NCI-H146 (cell line): ENCODE measurements at regions not wholly inside any gene's neighbourhood (a gene's known extent, or its start where the extent isn't known, plus 50 kb on each side); places are given as distances from the start of the nearest gene placed in this dataset.
A peak's percentile ranks its signal among the peaks of the same experiment; 100 is the strongest.

Experiments
- DNase-seq: peaks from one replicate; lab custom pipeline; 2025; lab: John Stamatoyannopoulos, UW

DNA sequence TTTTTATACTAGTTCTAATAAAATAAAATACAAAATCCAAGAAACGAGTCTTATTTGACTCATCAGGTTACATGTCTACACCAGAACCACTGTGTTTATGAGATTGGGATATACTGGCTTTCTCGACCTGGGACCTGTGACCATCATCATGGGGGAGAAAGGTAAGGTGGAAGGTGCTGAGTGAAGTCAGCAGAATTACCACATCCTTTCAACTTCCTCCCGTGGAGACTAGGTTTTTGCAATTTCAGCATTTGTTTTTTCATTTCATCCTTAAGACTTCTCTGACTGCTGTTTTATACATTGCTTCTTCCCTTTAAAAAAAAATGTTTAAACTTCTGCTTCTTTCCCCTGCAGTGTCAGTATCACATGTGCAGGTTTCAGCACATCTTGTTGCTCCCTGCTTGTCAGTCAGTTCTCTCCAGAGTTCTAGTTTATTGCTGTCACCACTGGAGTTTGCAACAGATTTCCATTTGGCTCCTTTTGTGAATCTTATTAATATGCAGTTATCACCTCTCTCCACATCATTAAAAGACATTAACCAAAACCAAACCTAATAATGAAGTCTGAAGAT lies 60.4 kb upstream of the HAO2 start:
- DNase-seq: no peak

DNA sequence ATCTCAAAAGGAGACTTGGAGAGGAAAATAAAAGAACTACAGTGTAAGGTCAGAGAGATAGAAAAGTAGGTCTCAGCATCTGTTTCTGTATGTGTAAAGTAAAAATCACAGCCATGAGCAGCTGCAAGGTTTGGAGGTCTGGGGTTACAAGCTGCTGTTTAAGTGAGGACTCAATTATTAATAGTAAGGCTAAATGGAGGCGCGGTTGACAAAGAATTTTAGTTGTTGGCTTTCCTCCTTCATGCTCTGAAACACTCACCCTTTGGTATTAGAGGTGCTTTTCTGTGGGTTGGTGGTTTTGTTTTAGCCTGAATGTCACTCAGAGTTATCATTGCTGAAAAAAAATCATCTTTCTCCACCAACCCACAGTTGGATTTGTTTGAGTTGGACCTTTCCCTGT lies 59.8 kb upstream of the HAO2 start:
- no peak for DNase-seq

DNA sequence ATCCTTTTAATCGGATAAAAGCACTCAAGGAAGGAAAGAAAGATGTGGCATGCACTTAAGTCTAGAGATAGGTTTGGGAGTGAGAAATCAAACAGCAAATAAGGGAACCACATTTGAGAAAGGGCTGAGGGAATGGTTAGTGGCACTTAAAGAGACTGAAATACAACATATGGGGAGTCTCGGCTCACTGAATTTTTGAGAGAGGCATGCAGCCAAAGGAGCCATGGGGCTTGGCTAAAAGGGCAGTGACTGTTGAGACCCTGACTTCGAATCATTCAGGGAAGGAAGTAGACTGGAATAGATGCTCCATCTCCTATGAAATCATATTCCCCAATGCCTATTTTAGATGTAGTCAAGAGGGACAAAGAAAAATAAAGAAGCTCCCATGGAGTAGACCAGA lies 58.3 kb upstream of the HAO2 start:
- DNase-seq: no peak

DNA sequence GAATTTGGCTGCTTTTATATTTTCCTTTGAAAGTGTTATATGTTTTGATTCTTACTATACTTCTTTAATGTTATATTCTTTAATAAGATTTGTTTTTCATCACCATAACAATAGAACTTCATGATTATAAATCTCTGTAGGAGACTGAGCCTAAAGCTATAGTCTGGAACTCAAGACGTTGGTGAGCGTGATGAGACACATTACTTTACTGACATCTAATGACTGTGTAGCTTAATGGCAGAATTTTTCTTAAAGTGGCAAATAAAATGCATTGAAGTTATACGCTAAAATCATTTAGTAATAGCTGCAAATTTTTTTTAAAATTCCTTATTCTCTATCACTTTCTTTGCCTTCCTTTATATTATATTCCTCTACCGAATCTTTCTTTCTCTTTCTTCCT lies 56.1 kb upstream of the HAO2 start:
- DNase-seq: no peak

DNA sequence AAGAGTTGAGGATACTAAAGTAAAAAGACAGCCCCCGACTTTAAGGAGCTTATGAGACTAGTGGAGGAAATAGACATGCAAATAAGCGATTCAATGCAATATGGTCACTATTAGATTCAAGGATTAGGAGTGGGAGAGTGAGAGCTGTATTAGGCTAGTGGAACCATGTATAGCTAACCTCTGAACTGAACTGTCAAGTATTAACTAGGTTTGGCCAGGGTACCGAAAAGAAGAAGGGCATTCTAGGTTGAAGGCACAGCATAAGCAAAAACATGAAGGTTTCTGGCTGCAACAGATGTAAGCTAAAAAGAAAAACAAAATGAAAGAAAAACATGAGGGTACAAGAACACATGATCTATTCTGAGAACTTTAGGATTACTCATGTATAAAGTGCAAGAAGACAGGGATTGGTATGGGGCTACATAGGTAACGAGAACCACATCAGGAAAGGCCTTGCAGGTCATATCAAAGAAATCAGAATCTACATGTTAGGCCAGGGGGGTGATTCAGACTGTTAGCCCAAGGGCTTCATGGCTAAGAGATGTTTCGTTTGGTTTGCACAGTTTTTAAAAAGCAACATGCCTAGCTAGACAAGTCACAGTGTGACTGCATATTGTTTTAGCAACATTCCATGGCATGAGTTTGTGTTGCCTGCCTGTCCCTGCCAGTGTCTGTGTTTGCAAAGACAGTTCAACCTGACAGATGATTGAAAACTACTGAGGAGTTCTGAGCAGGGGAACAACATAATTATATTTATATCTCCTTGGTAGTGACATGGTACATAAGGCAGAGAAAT lies 54.4 kb upstream of the HAO2 start:
- no peak for DNase-seq

DNA sequence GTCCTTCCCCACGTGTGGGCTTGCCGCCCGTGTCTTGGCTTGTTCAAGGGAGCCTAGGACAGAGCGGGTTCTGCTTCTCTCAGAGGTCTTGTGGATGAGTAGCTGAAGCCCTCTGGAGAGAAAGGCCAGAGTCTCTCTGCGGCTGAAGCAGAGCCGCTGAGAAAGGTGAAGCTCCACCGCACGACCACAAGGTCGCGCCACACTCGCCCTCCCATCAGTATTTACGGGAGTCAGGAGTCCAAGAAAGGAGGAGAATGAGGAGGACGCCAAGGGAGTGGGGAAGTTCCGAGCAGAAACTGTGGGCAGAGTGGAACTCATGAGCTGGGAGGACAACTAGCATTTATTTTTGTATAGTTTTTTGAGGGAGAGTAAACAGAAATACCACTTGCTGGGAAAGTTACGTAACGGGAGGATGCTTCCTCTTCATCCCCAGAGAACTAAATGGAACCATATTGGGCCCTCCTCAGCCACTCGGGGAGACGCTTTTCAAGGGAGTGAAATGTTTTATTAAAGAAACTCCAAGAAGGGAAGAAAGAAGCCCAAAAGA lies 51.6 kb upstream of the HAO2 start:
- DNase-seq: peak; percentile 5

DNA sequence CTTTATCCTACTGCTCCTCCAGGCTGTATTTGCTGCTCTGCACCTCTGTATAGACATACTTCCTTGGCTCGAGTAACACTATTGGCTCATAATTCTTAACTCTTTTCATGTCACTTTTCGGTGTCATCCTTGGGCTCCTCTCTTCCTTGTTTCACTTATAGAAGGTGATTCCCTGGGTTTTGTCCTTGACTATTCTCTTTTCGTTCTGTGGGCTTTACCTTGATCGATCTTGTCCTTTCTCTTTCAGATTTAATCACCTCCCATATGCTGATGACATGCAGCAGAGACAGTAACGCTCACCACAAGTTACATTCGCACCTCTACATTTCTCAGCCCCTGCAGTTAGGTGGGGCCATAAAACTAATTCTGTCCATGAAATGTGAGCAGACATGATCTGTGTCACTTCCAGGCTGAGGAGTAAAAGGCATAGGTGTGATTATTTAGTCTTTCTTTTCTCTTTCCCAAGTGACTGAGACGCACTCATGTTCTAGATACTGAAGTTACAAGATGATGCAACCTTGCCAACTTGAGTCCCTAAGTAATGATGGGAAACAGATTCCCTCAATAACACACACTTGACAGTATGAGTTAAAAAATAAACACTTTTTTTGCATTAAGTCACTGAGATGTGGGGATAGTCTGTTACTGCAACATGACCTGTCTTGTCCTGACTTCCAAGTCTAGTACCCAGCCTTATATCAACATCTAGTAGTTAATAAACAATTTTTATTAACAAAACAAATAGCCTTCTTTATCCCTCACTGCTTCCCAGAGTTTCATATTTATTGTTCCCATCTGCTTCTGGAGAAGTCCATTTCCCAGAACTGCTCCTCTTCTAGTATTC lies 49.9 kb upstream of the HAO2 start:
- no peak for DNase-seq
